Mesenteric fat pad (tissue), 1 donor: ENCODE measurements at regions not wholly inside any gene's neighbourhood (a gene's known extent, or its start where the extent isn't known, plus 50 kb on each side); places are given as distances from the start of the nearest gene placed in this dataset.
"Not testable (repeated sequence)": the region's sequence is repeated elsewhere in the genome, so short reads cannot be mapped to it uniquely, and the experiment has no call there.

Experiments used
- DNase-seq: peaks from one replicate; pipeline ENCODE4 v3.0.0-alpha.2; 2020; ENCODE audit warnings: low spot score
- donor health status: DM: yes; HTN: yes; CAD: no.

DNA sequence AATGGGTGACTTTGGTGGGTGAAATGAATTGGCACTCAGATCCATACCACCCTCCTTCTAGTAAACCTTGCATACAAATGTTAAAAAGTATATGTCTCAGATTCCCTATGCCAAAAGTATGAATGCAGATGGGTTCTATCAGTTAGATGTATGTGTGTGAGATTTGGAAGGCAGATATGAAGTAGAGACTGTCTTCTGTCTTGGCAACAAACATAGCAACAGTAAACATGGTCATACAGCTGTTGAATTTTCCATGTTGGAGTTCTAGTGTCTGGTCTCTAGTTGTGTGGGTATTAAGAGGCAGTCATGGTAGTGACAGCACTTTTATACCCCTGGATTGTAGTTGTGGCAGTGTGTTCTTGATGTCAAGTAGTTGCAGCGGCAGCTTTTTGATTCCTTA lies 125.6 kb upstream of the PITX1 start:
- DNase-seq = no peak

DNA sequence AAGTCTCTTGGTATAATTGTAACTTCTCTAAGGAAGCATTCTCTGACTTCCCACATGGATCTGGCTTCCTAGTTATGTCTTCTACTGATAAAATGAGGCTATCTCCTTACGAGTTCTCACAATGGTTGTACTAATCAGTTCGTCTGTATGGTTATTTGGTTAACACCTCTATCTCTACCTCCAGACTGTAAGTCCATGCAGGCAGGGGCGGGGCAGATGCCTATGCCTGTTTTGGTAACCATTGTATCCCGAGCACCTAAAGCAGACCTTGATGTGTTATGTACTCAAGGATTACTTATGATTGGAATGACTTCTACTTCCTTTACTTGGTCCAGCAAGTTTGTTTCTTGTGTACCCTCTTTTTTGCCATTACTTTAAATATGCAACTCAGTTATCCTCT lies 125.0 kb upstream of the PITX1 start:
- DNase-seq = no peak

DNA sequence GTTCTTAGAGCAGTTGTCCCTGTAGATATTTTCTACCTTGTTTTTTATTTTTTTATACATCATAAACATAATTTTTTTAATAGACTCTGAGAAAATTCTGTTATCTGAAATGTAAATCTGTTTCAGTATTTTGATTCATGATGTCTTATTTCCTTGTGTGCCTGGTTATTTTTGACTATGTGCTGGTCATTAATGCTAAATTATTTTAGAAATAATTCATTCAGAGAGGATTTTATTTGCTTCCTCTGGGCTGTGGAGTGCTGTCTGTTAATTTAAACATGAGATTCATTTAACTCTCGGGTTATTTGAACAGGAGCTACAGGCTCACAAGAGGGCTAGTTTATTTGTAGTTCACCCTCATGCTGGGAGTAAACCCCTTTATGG lies 124.3 kb upstream of the PITX1 start:
- DNase-seq = no peak

DNA sequence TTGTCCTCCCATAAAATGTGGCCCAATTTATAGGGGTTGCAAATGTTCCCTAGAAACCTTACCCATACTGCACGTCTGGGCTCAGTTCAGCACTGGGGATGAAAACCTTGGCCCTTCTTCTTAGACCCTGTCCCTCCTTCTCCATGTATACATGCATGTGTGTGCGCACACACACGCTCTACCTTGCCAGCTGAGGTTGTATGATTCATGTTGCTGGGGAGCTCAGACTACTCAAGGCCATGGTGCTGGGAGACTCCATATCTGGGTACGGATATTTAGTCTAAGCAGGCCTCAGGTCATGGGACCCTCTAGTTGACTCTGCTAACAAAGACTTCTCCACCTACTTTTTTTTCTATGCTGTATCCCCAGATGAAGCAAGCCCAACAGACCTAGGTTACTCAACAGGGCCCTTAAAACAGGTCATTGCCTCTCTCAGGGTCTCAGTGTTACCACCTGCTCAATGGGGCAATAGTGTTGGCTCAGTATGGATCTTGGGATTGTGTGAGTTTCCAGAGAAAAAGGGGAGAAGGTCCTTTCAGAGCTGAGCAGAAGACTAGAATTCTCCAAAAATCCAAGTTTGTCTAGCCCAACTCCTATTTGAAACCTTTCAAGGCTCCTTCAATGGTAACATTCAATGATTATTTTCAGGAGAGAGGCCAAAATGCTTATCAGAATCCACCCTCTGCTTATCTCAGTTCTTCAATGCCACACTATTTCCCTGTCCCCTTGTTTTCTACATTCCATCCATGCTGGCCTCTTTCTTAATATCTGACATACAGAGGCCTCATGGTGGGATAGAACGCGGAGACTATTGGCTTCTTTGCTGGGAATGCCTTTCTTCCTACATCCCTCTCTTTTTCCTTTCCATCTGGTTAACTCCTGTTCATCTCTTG lies 123.6 kb upstream of the PITX1 start:
- peak; percentile 16 for DNase-seq

GRCh38 chr5:135156715-135157404 lies 122.8 kb upstream of the PITX1 start:
- peak; percentile 49 for DNase-seq

GRCh38 chr5:135156337-135156714 lies 122.3 kb upstream of the PITX1 start:
- peak; percentile 59 for DNase-seq

- peak; percentile 65 for DNase-seq
Measured at GRCh38 chr5:135155616-135156214, 121.7 kb upstream of the PITX1 start.

DNA sequence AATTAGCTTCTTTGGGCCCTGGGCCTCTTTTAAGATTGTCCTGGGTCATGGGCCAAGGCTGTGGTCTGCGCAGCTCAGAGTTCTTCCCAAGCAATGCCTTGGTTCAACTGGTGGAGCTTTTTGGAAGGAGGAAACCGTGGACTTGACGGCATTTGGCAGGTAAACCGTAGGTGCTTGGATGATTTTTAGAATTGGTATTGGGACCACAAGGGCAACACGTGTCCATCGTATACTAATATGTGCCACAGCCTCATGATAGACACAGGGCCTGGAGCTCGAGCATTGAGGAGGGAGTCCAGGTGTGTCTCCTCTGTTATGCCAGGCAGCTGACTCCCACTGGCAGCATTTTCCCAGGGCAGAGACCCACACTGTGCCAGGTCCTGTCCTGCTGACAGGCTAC lies 120.9 kb upstream of the PITX1 start:
- DNase-seq = peak; percentile 68

DNA sequence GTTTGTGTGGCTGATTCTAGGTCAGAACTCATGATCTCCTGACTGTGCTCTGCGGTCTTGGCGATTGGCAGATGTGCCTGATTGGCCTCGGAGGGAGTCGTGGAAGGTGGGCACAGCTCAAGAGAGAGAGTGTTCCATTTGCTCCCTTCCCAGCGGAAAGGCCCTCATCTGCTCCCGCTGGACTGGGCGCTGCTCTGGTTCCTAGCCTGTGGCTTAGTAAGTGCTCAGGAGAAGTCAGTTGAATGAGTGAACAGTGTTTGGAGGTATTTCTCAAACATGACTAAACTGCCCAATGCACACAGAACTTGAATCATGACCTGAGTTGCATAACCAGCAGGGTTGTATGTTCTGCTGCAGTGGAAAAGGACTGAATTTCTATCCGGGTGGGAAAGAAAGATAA lies 120.2 kb upstream of the PITX1 start:
- peak; percentile 51 for DNase-seq

- DNase-seq = peak; percentile 77
Measured at GRCh38 chr5:135153661-135154060, 119.6 kb upstream of the PITX1 start.

DNA sequence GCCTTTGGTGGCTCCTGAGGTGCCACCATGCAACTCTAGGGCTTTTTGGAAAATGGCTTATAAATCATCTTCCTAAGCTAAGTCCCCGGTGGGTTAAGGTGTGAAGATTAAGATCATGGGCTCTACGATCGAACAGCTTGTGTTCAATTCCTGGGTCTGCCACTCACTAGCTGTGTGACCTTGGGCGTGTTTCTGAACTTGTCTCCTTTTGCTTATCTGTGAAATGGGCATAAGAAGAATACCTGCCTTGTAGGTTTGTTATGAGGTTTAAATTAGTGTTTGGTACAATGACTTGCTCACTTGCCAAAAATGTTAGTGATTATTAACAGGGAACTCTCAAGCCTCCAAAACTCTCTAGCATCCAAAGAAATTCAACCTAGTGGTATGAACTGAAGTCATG lies 119.2 kb upstream of the PITX1 start:
- DNase-seq = no peak

DNA sequence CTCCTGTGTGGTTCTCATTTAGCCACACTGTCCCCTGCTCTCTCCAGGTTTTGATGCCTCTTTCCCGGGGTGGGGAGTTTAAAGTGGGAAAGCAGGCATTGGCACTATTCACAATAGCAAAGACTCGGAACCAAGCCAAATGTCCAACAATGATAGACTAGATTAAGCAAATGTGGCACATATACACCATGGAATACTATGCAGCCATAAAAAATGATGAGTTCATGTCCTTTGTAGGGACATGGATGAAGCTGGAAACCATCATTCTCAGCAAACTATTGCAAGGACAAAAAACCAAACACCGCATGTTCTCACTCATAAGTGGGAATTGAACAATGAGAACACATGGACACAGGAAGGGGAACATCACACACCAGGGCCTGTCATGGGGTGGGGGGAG lies 117.6 kb upstream of the PITX1 start:
- DNase-seq = not testable (repeated sequence)

- peak; percentile 30 for DNase-seq
Measured at GRCh38 chr5:135151256-135151655, 117.2 kb upstream of the PITX1 start.

- DNase-seq = peak; percentile 64
Measured at GRCh38 chr5:135150767-135151166, 116.7 kb upstream of the PITX1 start.

DNA sequence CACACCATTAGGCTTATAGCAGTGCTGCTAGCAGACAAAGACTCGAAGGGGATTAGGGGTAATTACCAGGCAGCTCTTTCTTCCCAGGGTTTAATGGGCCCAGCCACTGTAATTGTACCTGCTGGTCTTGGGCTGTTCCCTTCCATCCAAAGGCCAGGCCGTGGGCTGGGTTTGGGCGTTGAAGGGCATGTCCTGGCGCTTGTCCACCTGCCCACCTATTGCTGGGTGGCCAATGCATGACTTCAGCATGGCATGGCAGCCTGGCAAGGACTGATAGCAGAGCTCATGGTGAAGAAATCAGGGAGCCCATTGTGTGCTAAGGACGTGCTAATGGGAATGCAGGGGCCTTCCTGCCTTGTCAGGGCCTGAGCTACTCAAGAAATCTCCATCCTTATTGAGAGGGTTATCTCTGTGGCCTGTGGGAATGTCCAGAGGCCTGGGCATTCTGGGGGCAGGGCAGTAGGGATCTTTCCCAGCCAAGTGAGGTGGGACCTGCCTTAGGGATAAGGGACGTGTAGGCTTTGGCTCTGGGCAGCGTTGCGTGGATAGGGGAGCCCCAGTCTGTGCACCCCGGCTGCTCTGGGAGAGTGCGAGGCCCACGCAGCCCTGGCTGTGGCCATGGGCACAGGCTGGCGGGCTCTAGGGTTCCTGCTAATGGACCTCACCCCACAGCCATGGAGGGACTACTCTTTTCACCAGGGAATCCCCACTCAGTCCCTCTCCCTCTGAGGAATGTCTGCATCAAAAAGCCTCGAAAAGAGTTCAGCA lies 116.1 kb upstream of the PITX1 start:
- DNase-seq = peak; percentile 76

DNA sequence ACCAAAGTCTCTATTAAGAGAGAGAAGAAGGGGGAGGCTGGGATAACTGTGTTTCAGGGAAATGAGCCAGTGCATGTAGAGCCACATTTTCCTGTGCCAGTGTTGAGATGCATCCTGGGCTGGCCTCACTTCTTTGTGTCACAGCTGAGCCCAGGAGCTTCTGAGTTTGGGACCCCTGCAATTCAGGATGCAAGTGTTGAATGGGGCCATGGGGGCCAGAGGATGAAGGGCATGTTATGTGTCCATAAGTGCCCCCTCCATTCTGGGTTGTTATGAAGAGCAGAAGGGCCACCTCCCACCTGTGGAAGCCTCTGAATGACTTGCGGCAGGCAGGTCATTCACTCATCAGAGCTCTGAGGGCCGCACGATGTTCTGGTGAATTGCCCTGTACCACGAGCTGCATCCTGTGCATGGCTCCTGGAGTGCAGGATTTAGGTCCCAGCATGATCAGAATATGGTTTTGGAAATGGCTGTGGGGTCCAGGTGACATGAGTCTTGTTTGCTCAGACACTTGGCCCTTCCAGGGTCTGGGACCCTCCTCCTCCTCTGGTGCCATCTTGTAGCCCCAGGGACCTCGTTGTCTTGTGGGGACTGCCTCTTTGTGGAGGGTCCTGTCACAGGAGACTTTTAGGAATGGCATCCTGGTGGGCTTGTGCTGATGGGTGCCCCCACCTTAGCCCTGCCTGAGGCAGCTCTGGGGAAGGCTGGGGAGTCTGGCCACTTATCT lies 115.4 kb upstream of the PITX1 start:
- DNase-seq = peak; percentile 37

DNA sequence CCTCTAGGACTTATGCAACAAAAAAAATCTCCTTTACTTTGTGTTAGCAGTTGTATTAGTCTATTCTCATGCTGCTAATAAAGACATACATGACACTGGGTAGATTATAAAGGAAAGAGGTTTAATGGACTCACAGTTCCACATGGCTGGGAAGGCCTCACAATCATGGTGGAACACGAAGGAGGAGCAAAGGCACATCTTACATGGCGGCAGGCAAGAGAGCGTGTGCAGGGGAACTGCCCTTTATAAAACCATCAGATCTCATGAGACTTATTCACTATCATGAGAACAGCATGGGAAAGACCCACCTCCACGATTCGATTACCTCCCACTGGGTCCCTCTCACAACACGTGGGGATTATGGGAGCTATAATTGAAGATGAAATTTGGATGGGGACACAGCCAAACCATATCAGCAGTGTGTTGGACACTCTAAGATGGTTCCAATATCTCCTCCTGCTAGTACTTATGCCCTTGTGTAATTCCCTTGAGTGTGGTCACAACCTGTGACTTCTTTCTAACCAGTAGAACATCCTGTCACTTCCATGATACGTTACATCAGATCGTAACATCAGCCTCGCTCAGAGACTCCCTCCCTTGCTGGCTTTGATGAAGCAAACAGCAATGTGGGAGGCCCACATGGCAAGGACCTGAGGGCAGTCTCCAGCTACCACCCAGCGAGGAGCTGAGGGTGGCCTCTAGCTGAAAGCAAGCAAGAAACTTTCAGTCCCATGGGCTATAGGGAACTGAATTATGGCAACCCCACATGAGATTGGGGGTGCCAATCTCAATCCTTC lies 113.5 kb upstream of the PITX1 start:
- DNase-seq = no peak

GRCh38 chr5:135145985-135146384 lies 112.0 kb upstream of the PITX1 start:
- DNase-seq = no peak

GRCh38 chr5:135143682-135144081 lies 109.7 kb upstream of the PITX1 start:
- not testable (repeated sequence) for DNase-seq
